ENCODE measurements at regions not wholly inside any gene's neighbourhood (a gene's known extent, or its start where the extent isn't known, plus 50 kb on each side); places are given as distances from the start of the nearest gene placed in this dataset.

- H3K27ac ChIP-seq = no peak overlapping the region
- no peak for TF ChIP-seq CTCF (IDR thresholded peaks at IDR 0.05)
- H3K4me3 ChIP-seq = no peak overlapping the region
- peaks cover 4 to 73% (median 22%) of the 10 kb centered on the region in 9 donors for H3K4me1 ChIP-seq
- H3K9me3 ChIP-seq = no peaks in the 10 kb centered on the region
- ATAC-seq = no peak
- intact Hi-C loops (cut with DNase I) = no loop called here
- H3K27me3 ChIP-seq = no peaks in the 10 kb centered on the region
- no peak for DNase-seq
- WGBS, 2 donors = 93 to 97% methylated on average over 6 of the region's 6 CpGs
- no peaks in the 10 kb centered on the region for H3K36me3 ChIP-seq
Measured at GRCh38 chr9:89658931-89659330, 54.1 kb downstream of the GADD45G start.

- Histone ChIP-seq H3K27ac (peak overlapping the region in 1 of 10 donors; percentile 81), H3K9me3 (no peaks in the 10 kb centered on the region), H3K36me3 (no peaks in the 10 kb centered on the region), H3K4me3 (no peak overlapping the region), H3K4me1 (peaks cover 4 to 73% (median 22%) of the 10 kb centered on the region in 9 donors), H3K27me3 (no peaks in the 10 kb centered on the region)
- ATAC-seq = no peak
- no peak for TF ChIP-seq CTCF (IDR thresholded peaks at IDR 0.05)
- WGBS, 2 donors = 94 to 98% methylated on average over 9 of the region's 9 CpGs
- intact Hi-C loops (cut with DNase I) = no loop called here
- DNase-seq = no peak
Measured at GRCh38 chr9:89659473-89659872, 54.7 kb downstream of the GADD45G start.

DNA sequence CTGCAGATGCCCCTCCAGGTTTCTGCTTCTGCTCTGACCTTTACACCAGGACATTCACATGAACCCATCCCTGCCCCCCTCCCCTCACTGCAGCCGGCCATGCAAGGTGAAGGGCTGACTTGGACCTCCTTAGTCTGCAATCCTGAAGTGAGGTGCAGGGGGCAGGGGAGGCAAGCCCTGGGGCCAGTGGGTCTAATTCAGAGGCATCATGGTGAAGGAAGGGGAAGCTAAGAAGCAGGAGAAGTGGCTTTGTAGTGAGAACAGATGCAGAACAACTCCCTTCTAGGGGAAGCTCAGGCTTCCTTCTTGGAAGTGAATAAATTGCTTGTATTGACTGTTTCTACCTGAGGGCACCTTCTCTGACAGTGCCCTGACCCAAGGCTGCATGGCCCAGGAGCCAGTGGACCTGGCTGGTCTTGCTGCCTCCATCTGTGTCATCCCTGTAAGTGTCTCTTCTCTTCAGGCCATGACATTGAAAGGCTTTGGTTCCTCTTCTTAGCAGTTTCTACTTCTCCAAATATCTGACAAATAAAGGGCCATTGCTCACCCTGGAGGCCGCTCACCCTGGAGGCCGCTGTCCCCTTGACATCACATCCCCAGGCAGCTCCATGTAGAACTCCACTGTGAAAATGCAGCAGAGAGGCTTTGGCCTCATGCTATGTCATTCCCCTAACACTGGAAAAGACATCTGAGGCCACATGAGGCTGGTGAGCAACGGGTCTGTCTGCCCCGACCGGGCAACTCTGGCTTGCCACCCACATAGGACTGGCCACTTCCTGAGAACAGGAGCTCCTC is 55.3 kb downstream of the GADD45G start:
- no peaks in the 10 kb centered on the region for H3K9me3 ChIP-seq
- H3K4me1 ChIP-seq = peaks cover 4 to 71% (median 22%) of the 10 kb centered on the region in 9 donors
- TF ChIP-seq CTCF (IDR thresholded peaks at IDR 0.05) = no peak
- H3K27me3 ChIP-seq = no peaks in the 10 kb centered on the region
- 91 to 92% methylated on average over 6 of the region's 6 CpGs for WGBS, 2 donors
- no peak overlapping the region for H3K4me3 ChIP-seq
- peak overlapping the region in 3 of 10 donors; percentile 80 to 88 (median 81) for H3K27ac ChIP-seq
- H3K36me3 ChIP-seq = no peaks in the 10 kb centered on the region
- no peak for DNase-seq
- intact Hi-C loops (cut with DNase I) = loop anchor here in 1 of 10 donors (5.0 kb wide), 1 partner anchor 53 kb away; the partner anchor contains the start of gene GADD45G
- no peak for ATAC-seq

DNA sequence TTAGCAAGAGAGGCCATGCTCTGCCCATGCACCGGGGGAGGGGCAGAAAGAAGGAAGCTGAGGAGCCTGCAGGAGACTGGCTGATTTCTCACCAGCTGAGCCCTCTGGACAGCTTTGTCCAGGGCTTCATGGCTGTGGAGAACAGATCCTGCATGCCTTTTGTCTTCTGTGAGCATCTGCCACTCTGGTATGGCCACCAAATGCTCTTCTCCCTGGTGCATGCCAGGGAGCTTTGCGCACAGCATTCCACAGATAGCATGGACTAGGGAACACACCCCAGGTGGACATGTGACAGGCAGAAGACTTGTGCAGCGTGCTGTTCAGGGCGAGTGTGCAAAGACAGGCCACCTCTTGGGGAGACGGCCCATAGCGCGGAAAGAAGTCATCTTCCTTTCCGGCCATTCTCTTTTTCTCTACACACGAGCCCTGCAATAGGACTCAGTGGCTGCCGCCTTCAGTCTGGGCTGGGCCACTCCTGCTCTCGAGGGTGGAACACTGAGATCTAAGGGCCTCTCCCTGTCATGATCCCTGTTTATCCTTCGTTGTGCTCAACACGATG is 56.7 kb downstream of the GADD45G start:
- 12 to 20% methylated on average over 13 of the region's 13 CpGs for WGBS, 2 donors
- TF ChIP-seq CTCF (IDR thresholded peaks at IDR 0.05) = no peak
- Histone ChIP-seq H3K36me3 (no peaks in the 10 kb centered on the region), H3K4me3 (peak overlapping the region in 6 of 10 donors; percentile 34 to 51 (median 49)), H3K4me1 (peaks cover 4 to 57% (median 22%) of the 10 kb centered on the region in 9 donors), H3K27ac (peak overlapping the region; percentile 50 to 88 (median 82)), H3K9me3 (no peaks in the 10 kb centered on the region), H3K27me3 (no peaks in the 10 kb centered on the region)
- intact Hi-C loops (cut with DNase I) = loop anchor here in 1 of 10 donors (5.0 kb wide), 1 partner anchor 54 kb away; the partner anchor contains the start of gene GADD45G
- DNase-seq (no peak), ATAC-seq (peak; percentile 25 to 82 (median 60))
